Fibroblast of villous mesenchyme (primary cell): ENCODE measurements at regions not wholly inside any gene's neighbourhood (a gene's known extent, or its start where the extent isn't known, plus 50 kb on each side); places are given as distances from the start of the nearest gene placed in this dataset.
A peak's percentile ranks its signal among the peaks of the same experiment; 100 is the strongest.

ENCODE experiments used
- DNase-seq: peaks from one replicate; pipeline ENCODE4 v3.0.0-alpha.2; 2010; ENCODE audit warnings: low read depth
- H3K4me3 ChIP-seq: 2 replicates; pipeline ENCODE4 v1.5.1; 2011; ENCODE audit warnings: low read depth, mild to moderate bottlenecking, low read length
- TF ChIP-seq, protein P1 (sequence below): IDR thresholded peaks from 2 replicates; pipeline ENCODE4 v1.5.1; 2012; ENCODE audit warnings: low read depth, mild to moderate bottlenecking, low read length; ENCODE audit not compliant: insufficient read depth

DNA sequence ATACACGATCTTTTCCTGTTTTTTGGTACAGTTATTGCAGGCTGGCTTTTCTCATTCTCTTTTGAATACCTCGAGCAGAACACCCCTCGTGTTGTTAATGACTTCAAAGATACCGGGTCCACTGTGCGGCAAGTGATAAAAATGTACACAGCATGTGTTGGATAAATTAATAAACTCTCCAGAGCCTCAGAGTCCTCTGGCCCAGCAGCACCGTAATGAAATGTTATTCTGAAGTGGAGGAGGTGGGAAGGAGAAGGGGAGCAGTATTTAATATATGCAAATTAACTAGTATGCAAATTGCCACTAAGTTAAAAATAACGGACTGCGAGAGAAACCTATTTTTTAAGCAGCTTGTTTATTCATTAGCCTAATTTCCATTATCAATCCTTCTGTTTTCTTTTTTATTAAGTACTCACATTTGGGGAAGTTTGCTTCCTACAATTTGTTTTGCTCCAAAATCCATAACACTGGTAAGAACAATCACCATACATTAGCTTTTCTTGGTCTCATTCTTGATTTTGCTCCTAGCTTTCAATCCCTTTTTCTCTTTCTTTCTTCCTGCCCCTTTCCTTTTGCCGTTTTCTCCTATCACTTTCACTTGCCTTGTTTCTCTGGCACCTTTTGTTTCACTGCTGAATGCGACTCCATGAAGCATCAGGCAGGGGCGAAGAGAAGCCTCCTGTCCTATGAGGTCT, 462.3 kb upstream of the PPP2R3A start:
- no peak for DNase-seq
- H3K4me3 ChIP-seq = no peak overlapping the region

DNA sequence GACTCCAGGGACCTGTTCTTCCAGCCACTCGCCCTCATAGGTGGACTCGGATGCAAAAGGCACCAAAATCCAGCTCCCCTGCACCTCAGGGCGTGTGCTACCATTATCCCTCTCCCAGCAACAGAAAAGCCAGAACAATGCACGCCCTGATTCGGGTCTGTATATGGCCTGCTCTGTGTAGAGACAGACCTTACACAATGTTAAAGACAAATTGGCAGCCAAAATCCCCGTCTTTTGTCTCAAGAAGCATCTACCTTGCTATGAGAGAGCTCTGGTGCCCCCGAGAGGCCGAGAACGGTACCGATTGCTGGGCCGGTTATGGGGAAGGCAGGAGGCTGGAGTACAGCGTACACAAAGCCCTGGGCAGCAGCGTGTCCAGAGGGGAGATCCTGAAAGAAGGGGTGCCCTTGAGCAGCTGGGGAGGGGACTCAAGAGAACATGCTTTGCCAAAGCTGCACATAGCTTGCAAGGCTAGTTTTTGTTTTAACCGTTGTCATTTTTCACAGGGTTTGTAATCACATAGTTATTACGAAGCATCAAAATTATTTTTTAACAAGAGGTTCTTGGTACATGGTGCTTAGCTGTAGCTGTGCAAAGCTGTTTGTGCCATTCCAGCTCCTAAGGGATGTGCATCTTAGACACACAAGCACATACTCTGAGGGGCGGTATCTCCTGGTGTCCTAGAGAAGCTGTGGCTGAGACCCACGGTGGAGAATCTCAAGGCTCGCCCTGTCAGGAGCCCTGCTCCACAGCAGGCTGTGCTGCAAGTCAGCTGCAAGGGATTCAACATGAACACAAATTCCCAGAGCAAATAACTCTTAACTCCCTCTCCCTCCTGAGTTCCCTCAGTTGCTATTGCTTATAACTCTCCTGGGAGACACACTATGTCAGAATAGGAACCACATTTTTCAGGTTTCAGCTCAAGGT, 461.5 kb upstream of the PPP2R3A start:
- TF ChIP-seq, protein P1, sequence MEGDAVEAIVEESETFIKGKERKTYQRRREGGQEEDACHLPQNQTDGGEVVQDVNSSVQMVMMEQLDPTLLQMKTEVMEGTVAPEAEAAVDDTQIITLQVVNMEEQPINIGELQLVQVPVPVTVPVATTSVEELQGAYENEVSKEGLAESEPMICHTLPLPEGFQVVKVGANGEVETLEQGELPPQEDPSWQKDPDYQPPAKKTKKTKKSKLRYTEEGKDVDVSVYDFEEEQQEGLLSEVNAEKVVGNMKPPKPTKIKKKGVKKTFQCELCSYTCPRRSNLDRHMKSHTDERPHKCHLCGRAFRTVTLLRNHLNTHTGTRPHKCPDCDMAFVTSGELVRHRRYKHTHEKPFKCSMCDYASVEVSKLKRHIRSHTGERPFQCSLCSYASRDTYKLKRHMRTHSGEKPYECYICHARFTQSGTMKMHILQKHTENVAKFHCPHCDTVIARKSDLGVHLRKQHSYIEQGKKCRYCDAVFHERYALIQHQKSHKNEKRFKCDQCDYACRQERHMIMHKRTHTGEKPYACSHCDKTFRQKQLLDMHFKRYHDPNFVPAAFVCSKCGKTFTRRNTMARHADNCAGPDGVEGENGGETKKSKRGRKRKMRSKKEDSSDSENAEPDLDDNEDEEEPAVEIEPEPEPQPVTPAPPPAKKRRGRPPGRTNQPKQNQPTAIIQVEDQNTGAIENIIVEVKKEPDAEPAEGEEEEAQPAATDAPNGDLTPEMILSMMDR = peak; percentile 80
- no peak overlapping the region for H3K4me3 ChIP-seq
- DNase-seq = peak; percentile 59

More for the DNA sequence above, 462.3 kb upstream of the PPP2R3A start:
- TF ChIP-seq, protein P1 = no peak

DNA sequence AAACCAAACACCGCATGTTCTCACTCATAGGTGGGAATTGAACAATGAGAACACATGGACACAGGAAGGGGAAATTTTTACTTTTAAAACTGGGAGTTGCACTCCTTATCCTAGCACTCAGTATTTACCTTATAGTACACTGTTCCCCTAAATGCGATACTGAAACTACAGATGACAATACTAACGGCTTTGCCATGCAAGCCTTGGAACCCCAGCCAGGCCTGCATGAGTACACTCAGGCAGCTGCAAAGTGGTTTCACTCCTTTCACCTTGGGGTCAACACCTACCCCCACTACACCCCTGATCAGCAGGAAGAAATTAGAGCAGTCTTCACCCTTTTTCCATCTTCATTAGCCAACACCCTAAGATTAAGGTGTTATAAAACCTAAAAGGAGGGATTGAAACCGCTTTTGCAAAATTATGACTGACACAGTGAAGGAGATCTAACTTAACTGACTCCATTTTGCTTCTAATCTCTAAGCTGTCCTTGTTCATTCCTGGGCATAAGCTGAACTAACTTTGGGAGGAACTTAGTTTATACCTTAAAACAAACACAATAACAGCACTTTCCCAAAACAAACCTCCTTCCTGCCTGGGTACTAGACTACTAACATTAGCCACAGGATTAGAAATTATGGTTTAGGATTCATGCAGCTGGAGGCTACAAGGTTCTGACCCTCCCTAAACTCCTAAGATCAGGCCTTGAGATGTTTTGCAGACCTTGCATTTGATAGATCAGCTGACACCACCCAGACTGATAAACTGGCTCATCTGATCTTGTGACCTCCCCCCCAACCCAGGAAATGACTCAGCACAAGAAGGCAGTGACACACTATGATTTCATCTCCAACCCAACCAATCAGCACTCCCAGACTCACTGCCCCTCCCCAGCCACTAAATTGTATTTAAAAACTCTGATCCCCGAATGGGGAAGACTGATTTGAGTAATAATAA, 452.1 kb upstream of the PPP2R3A start:
- peak; percentile 80 for DNase-seq
- TF ChIP-seq, protein P1 = no peak
- no peak overlapping the region for H3K4me3 ChIP-seq

DNA sequence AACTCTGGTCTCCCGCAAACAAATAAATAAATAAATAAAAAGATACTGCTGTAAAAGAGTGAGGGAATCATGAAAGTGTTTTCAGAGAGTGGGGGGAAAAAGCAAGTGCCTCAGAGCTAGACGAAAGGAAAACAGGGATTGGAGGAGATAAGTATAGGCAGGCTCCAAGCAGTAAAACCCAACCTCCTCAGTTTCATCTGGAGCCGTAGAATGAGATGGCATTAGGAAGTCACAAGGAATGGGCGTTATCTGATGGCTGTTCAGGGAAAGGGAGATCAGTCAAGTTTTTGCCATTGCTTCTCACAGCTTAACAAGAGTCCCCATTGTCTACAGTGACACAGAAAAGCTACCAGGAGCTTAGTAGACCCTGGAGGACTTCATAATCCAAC, 451.5 kb upstream of the PPP2R3A start:
- TF ChIP-seq, protein P1 = no peak
- H3K4me3 ChIP-seq = no peak overlapping the region
- no peak for DNase-seq

DNA sequence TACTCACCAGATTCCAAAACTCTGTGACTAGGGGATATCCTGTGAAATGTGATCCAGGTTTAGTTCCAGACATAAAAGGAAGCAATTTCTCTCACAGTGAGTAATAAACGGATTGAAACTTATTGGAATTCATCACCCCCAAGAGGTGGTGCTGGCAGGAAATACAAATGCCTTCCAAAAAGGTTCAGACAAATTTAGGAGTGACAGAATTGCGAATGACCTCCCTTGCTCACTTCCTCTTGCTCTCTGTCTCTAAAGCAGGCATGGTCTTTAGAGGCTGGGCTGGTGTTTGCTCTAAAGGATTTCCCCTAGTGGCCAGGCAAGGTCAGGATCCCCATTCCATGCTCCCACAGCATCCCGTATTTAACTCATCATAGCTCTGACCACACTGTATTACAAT, 449.4 kb upstream of the PPP2R3A start:
- DNase-seq = peak; percentile 7
- TF ChIP-seq, protein P1 = peak; percentile 39
- H3K4me3 ChIP-seq = no peak overlapping the region

DNA sequence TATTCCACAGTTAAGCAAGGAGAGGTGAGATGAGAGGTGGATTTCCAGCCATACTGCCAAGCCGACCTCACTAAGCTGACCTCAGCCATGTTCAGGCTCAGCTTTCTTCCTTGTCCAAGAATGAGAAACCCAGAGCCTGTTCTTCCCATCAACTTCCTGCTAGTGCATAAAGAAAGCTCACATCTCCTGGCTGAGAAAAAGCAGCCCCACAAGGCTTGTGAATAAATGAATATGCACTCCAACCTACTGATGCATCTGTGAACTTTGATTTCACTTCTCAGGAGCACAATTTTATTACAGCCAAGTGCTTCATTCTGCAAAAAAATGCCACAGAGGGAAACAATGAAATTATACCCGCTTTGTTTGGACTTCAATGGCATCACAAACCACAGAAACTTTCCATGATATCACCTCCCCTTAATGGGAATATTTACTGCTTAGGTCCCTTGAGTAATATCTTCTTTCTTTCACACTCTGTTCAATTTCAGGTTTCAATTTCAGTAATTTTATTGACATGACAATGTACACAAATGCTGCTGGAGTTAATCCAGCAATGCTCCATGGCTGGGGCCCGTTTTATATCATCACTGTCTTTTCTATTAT, 437.0 kb upstream of the PPP2R3A start:
- TF ChIP-seq, protein P1 = no peak

More for the DNA sequence above, 437.0 kb upstream of the PPP2R3A start:
- DNase-seq = no peak
- H3K4me3 ChIP-seq = no peak overlapping the region
